ENCODE measurements at regions not wholly inside any gene's neighbourhood (a gene's known extent, or its start where the extent isn't known, plus 50 kb on each side); places are given as distances from the start of the nearest gene placed in this dataset.

GRCh38 chr4:45621971-45622370, 501.9 kb downstream of the GABRG1 start:
- no peaks in the 10 kb centered on the region for H3K36me3 Mint-ChIP-seq (ENCODE audit: insufficient read depth)
- H3K27me3 Mint-ChIP-seq: no peaks in the 10 kb centered on the region
- H3K27ac Mint-ChIP-seq (ENCODE audit: low read depth): no peak overlapping the region
- peaks cover 6% of the 10 kb centered on the region for H3K9me3 Mint-ChIP-seq
- no peak for DNase-seq (ENCODE audit: low spot score in 2 of 2)
- no peak for ATAC-seq (replicated peaks; ENCODE audit: extremely low read depth, poor library complexity, severe bottlenecking)
- H3K4me1 Mint-ChIP-seq: no peaks in the 10 kb centered on the region
- no peak overlapping the region for H3K4me3 Mint-ChIP-seq

GRCh38 chr4:45620808-45621207, 503.0 kb downstream of the GABRG1 start:
- ATAC-seq (replicated peaks; ENCODE audit: extremely low read depth, poor library complexity, severe bottlenecking) (no peak), DNase-seq (ENCODE audit: low spot score in 2 of 2) (no peak)
- no peak overlapping the region for H3K4me3 Mint-ChIP-seq
- H3K4me1 Mint-ChIP-seq: no peaks in the 10 kb centered on the region
- H3K9me3 Mint-ChIP-seq: peaks cover 6% of the 10 kb centered on the region
- H3K27ac Mint-ChIP-seq (ENCODE audit: low read depth): no peak overlapping the region
- no peaks in the 10 kb centered on the region for H3K36me3 Mint-ChIP-seq (ENCODE audit: insufficient read depth)
- H3K27me3 Mint-ChIP-seq: no peaks in the 10 kb centered on the region

GRCh38 chr4:45596379-45597101, 527.3 kb downstream of the GABRG1 start:
- ATAC-seq (replicated peaks; ENCODE audit: extremely low read depth, poor library complexity, severe bottlenecking) (no peak), DNase-seq (ENCODE audit: low spot score in 2 of 2) (no peak)
- no peaks in the 10 kb centered on the region for H3K27me3 Mint-ChIP-seq
- no peak overlapping the region for H3K27ac Mint-ChIP-seq (ENCODE audit: low read depth)
- peaks cover 28% of the 10 kb centered on the region for H3K9me3 Mint-ChIP-seq
- H3K4me1 Mint-ChIP-seq: no peaks in the 10 kb centered on the region
- no peak overlapping the region for H3K4me3 Mint-ChIP-seq
- H3K36me3 Mint-ChIP-seq (ENCODE audit: insufficient read depth): no peaks in the 10 kb centered on the region

GRCh38 chr4:45580334-45580733, 543.5 kb downstream of the GABRG1 start:
- Mint-ChIP-seq H3K4me3 (no peak overlapping the region), H3K4me1 (no peaks in the 10 kb centered on the region), H3K27ac (ENCODE audit: low read depth) (no peak overlapping the region), H3K36me3 (ENCODE audit: insufficient read depth) (no peaks in the 10 kb centered on the region), H3K9me3 (peaks cover 15% of the 10 kb centered on the region), H3K27me3 (no peaks in the 10 kb centered on the region)
- ATAC-seq (replicated peaks; ENCODE audit: extremely low read depth, poor library complexity, severe bottlenecking) (no peak), DNase-seq (ENCODE audit: low spot score in 2 of 2) (no peak)

- Mint-ChIP-seq H3K4me1 (no peaks in the 10 kb centered on the region), H3K27me3 (no peaks in the 10 kb centered on the region), H3K9me3 (peaks cover 12% of the 10 kb centered on the region), H3K36me3 (ENCODE audit: insufficient read depth) (no peaks in the 10 kb centered on the region), H3K27ac (ENCODE audit: low read depth) (no peak overlapping the region), H3K4me3 (no peak overlapping the region)
- no peak for ATAC-seq (replicated peaks; ENCODE audit: extremely low read depth, poor library complexity, severe bottlenecking)
- DNase-seq (ENCODE audit: low spot score in 2 of 2): no peak
These were observed 545.0 kb downstream of the GABRG1 start for GRCh38 chr4:45578874-45579273.

GRCh38 chr4:45576275-45576674, 547.6 kb downstream of the GABRG1 start:
- H3K9me3 Mint-ChIP-seq: peaks cover 6% of the 10 kb centered on the region
- ATAC-seq (replicated peaks; ENCODE audit: extremely low read depth, poor library complexity, severe bottlenecking) (no peak), DNase-seq (ENCODE audit: low spot score in 2 of 2) (no peak)
- H3K27ac Mint-ChIP-seq (ENCODE audit: low read depth): no peak overlapping the region
- H3K36me3 Mint-ChIP-seq (ENCODE audit: insufficient read depth): no peaks in the 10 kb centered on the region
- H3K27me3 Mint-ChIP-seq: no peaks in the 10 kb centered on the region
- H3K4me1 Mint-ChIP-seq: no peaks in the 10 kb centered on the region
- no peak overlapping the region for H3K4me3 Mint-ChIP-seq

GRCh38 chr4:45569619-45570018, 554.2 kb downstream of the GABRG1 start:
- no peaks in the 10 kb centered on the region for H3K4me1 Mint-ChIP-seq
- H3K27me3 Mint-ChIP-seq: no peaks in the 10 kb centered on the region
- ATAC-seq (replicated peaks; ENCODE audit: extremely low read depth, poor library complexity, severe bottlenecking): no peak

GRCh38 chr4:45568694-45569093, 555.2 kb downstream of the GABRG1 start:
- ATAC-seq (replicated peaks; ENCODE audit: extremely low read depth, poor library complexity, severe bottlenecking) (no peak), DNase-seq (ENCODE audit: low spot score in 2 of 2) (no peak)
- H3K36me3 Mint-ChIP-seq (ENCODE audit: insufficient read depth): no peaks in the 10 kb centered on the region
- peaks cover 10% of the 10 kb centered on the region for H3K9me3 Mint-ChIP-seq
- no peak overlapping the region for H3K4me3 Mint-ChIP-seq
- H3K27ac Mint-ChIP-seq (ENCODE audit: low read depth): no peak overlapping the region
- H3K27me3 Mint-ChIP-seq: no peaks in the 10 kb centered on the region
- H3K4me1 Mint-ChIP-seq: no peaks in the 10 kb centered on the region

More at GRCh38 chr4:45569619-45570018, 554.2 kb downstream of the GABRG1 start:
- H3K27ac Mint-ChIP-seq (ENCODE audit: low read depth): no peak overlapping the region
- peaks cover 10% of the 10 kb centered on the region for H3K9me3 Mint-ChIP-seq
- no peaks in the 10 kb centered on the region for H3K36me3 Mint-ChIP-seq (ENCODE audit: insufficient read depth)
- H3K4me3 Mint-ChIP-seq: no peak overlapping the region
- no peak for DNase-seq (ENCODE audit: low spot score in 2 of 2)

GRCh38 chr4:45566896-45567603, 556.8 kb downstream of the GABRG1 start:
- H3K27me3 Mint-ChIP-seq: no peaks in the 10 kb centered on the region
- no peak overlapping the region for H3K4me3 Mint-ChIP-seq
- H3K4me1 Mint-ChIP-seq: no peaks in the 10 kb centered on the region
- no peak for DNase-seq (ENCODE audit: low spot score in 2 of 2)
- H3K27ac Mint-ChIP-seq (ENCODE audit: low read depth): no peak overlapping the region
- H3K36me3 Mint-ChIP-seq (ENCODE audit: insufficient read depth): no peaks in the 10 kb centered on the region
- ATAC-seq (replicated peaks; ENCODE audit: extremely low read depth, poor library complexity, severe bottlenecking): no peak
- H3K9me3 Mint-ChIP-seq: peaks cover 10% of the 10 kb centered on the region

- Mint-ChIP-seq H3K27me3 (no peaks in the 10 kb centered on the region), H3K4me3 (no peak overlapping the region), H3K4me1 (no peaks in the 10 kb centered on the region), H3K9me3 (peaks cover 17% of the 10 kb centered on the region), H3K36me3 (ENCODE audit: insufficient read depth) (no peaks in the 10 kb centered on the region), H3K27ac (ENCODE audit: low read depth) (no peak overlapping the region)
- DNase-seq (ENCODE audit: low spot score in 2 of 2) (no peak), ATAC-seq (replicated peaks; ENCODE audit: extremely low read depth, poor library complexity, severe bottlenecking) (no peak)
These were observed 569.4 kb downstream of the GABRG1 start for GRCh38 chr4:45554423-45554822.

GRCh38 chr4:45550766-45551366, 573.0 kb downstream of the GABRG1 start:
- no peak overlapping the region for H3K4me3 Mint-ChIP-seq
- no peaks in the 10 kb centered on the region for H3K27me3 Mint-ChIP-seq
- H3K27ac Mint-ChIP-seq (ENCODE audit: low read depth): no peak overlapping the region
- H3K9me3 Mint-ChIP-seq: peaks cover 16% of the 10 kb centered on the region
- H3K4me1 Mint-ChIP-seq: no peaks in the 10 kb centered on the region
- no peaks in the 10 kb centered on the region for H3K36me3 Mint-ChIP-seq (ENCODE audit: insufficient read depth)
- DNase-seq (ENCODE audit: low spot score in 2 of 2): no peak
- ATAC-seq (replicated peaks; ENCODE audit: extremely low read depth, poor library complexity, severe bottlenecking): no peak

GRCh38 chr4:45539142-45539814, 584.6 kb downstream of the GABRG1 start:
- no peaks in the 10 kb centered on the region for H3K27me3 Mint-ChIP-seq
- no peak overlapping the region for H3K27ac Mint-ChIP-seq (ENCODE audit: low read depth)
- H3K36me3 Mint-ChIP-seq (ENCODE audit: insufficient read depth): no peaks in the 10 kb centered on the region
- DNase-seq (ENCODE audit: low spot score in 2 of 2): no peak
- H3K9me3 Mint-ChIP-seq: peaks cover 32% of the 10 kb centered on the region
- H3K4me1 Mint-ChIP-seq: no peaks in the 10 kb centered on the region
- no peak for ATAC-seq (replicated peaks; ENCODE audit: extremely low read depth, poor library complexity, severe bottlenecking)
- no peak overlapping the region for H3K4me3 Mint-ChIP-seq

Measured in central memory CD8-positive, alpha-beta T cell (primary cell).